ENCODE measurements at regions not wholly inside any gene's neighbourhood (a gene's known extent, or its start where the extent isn't known, plus 50 kb on each side); places are given as distances from the start of the nearest gene placed in this dataset.
"Not testable (repeated sequence)": the region's sequence is repeated elsewhere in the genome, so short reads cannot be mapped to it uniquely, and the experiment has no call there.

GRCh38 chr7:149607683-149608082 lies 110.1 kb upstream of the ZNF746 start:
- DNase-seq (ENCODE audit: low read depth in 4 of 4, low spot score in 1 of 4) = no peak

GRCh38 chr7:149606826-149607225 lies 109.2 kb upstream of the ZNF746 start:
- no peak for DNase-seq (ENCODE audit: low read depth in 4 of 4, low spot score in 1 of 4)

DNA sequence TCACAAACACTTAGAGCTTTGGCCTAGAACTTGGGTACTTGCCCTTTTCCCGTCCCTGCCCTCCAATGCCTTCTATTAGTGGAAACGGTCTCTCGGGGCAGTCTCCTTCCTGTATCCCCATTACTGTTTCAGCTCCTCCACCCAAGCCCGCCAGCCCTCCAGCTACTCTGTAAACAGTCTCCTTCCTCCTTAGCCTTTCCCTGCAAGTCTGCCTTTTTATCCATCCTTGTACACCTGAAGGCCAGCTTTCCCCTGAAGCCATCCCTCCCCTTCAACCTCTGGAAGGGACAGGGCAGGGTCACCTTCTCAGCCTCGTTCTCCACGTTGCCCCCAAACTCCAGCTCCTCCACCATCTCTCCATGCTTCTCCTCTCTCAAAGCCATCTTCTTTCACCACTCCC lies 108.1 kb upstream of the ZNF746 start:
- no peak for DNase-seq (ENCODE audit: low read depth in 4 of 4, low spot score in 1 of 4)

GRCh38 chr7:149604521-149604920 lies 106.9 kb upstream of the ZNF746 start:
- DNase-seq (ENCODE audit: low read depth in 4 of 4, low spot score in 1 of 4) = no peak

DNA sequence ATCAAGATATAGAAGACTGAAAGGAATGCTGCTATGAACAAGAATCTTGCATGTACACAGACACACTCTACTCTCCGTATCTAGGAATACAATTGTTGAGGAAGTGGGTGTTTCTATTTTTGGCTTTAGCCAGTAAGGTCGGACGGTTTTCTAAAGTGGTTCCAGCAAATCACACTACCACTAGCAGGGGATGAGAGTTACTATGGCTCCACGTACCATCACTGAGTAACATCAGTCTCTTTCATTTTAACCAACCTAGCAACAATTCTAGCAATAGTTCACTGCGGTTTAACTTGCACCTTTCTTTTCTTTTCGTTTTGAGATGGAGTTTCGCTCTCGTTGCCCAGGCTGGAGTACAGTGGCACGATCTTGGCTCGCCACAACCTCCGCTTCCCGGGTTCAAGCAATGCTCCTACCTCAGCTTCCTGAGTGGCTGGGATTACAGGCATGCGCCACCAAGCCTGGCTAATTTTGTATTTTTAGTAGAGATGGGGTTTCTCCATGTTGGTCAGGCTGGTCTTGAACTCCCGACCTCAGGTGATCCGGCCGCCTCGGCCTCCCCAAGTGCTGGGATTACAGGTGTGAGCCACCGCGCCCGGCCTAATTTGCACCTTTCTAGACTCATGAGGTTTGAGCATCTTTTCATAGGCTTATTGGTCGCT lies 103.2 kb upstream of the ZNF746 start:
- peak in 1 of 4 experiments; percentile 13 for DNase-seq (ENCODE audit: low read depth in 4 of 4, low spot score in 1 of 4)

DNA sequence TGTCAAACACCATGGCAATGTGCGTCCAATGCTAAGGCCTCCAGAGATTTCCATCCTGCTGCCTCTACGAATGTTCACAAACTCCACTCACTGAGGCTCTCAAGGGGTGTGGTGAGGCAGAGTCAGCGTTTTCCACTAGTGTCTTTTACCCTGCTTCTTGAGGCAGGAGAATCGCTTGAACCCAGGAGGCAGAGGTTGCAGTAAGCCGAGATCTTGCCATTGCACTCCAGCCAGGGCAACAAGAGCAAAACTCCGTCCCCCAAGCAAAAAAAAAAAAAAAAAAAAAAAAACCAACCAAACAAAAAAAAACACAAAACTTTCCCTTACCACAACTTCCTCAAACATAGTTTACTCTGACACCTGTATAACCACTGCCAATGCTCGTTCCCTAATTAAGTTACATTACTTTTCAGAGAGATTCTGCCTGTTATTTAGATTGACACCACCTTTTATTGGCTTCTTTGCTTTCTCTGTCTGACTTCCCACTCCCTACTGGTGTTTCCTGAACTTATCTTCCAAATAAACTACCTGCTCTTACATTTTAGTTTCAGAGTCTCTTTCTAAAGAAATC lies 102.1 kb upstream of the ZNF746 start:
- no peak for DNase-seq (ENCODE audit: low read depth in 4 of 4, low spot score in 1 of 4)

DNA sequence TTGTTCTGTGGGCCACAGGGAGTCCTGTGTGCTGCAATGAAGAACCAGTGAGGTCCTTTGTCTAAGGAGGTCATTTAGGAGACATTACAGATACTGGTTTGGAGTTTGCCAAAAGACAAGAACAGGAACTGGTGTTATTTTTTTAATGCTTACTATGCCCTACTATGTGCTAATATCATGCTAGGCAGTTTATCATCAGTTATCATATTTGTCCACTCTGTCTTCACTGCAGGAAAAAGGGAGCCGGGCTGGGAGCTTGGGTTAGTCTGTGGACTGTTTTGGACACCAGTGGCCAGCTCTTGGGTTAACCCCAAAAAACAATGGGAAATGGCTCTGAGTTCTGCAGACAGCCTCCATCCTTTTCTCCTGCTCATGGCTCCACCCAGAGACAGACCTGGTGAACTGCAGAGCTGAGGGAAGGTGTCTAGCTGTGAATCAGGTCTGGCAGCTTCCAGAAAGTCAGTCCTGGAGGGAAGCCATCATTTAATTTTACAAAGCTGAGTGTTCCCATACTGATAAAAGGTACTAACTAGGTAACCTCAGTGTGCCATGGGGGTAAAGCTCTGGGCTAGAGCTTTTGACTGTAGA lies 101.2 kb upstream of the ZNF746 start:
- DNase-seq (ENCODE audit: low read depth in 4 of 4, low spot score in 1 of 4) = no peak

- not testable (repeated sequence) for DNase-seq (ENCODE audit: low read depth in 4 of 4, low spot score in 1 of 4)
Measured at GRCh38 chr7:149597789-149598188, 100.2 kb upstream of the ZNF746 start.

DNA sequence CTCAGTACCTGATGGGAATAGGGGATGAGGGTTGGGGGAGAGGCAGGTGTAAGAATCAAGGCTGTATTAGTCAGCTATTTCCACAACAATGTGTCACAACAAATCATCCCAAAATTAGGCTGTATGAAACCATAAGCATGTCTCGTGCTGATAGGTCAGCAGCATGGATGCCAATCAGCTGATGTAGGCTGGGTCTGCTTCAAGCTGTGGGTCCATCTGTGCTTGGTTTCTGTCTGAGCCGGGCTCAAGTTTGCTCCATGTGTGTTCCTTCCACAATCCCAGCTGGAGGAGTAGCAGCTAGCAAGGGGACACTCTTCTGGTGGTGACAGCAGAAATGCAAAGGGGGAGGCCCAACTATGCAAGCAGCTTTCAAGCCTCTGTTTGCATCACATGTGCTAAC lies 97.9 kb upstream of the ZNF746 start:
- DNase-seq (ENCODE audit: low read depth in 4 of 4, low spot score in 1 of 4) = no peak

GRCh38 chr7:149595078-149595477 lies 97.5 kb upstream of the ZNF746 start:
- DNase-seq (ENCODE audit: low read depth in 4 of 4, low spot score in 1 of 4) = no peak

- no peak for DNase-seq (ENCODE audit: low read depth in 4 of 4, low spot score in 1 of 4)
Measured at GRCh38 chr7:149588930-149589329, 91.3 kb upstream of the ZNF746 start.

DNA sequence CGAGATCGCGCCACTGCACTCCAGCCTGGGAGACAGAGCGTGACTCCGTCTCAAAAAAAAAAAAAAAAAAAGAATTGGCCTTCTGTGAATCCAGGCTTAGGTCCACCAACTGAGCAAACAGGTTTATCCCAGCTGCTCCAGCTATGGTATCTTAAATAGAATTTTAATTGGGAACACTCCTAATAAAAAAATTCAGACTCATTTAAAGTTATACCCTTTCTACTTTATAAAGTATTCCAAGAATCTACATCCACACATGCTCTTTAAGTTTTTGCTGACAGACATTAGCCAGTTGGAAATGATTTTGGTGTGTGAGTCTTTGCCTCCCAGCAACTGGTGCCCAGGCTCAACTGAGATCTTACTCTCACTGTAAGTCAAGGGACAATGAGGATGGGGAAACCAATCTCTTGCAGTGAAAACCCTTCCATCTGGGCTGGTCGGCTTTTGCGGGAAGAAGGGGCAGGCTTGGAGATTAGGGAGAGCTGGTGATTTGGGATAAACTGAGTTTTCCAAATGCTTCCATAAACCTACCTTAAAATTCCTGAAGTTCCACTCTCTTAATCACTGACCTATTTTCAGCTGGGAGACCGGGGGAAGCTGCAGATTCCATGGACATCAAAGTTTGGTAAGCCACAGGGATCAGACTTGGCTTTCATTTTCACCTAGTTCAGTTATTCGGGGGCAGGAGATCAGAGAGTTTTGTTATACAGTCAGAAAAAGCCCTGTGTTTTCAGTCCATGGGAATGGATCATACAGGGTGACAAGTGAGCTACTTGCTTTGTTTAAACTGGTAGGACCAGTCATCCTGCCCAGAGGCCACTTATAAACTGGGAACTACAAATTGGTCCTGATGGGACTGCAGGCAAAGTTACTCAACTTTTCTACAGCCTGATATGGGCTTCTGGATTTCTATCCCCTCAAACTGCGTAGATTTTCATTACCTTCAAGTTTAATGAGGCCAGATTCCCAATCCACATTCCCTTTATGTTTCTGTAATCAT lies 89.3 kb upstream of the ZNF746 start:
- no peak for DNase-seq (ENCODE audit: low read depth in 4 of 4, low spot score in 1 of 4)

DNA sequence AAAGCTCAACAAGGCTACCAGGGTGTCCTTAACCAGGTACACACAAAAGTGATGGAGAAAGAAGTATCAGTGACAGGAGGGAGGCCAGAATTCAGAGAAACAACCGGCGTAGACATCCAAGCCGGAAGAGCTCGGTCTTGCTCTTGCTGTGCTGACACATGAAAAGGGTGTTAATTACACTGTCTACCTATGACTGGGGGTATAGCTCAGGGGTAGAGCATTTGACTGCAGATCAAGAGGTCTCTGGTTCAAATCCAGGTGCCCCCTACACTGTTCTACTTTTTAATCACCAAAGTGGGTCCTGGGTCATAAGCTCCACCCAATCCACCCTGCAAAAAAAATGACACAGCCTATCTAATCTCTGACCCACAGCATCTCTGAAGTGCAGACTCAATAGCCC lies 86.9 kb upstream of the ZNF746 start:
- no peak for DNase-seq (ENCODE audit: low read depth in 4 of 4, low spot score in 1 of 4)

GRCh38 chr7:149584009-149584408 lies 86.4 kb upstream of the ZNF746 start:
- DNase-seq (ENCODE audit: low read depth in 4 of 4, low spot score in 1 of 4) = no peak

DNA sequence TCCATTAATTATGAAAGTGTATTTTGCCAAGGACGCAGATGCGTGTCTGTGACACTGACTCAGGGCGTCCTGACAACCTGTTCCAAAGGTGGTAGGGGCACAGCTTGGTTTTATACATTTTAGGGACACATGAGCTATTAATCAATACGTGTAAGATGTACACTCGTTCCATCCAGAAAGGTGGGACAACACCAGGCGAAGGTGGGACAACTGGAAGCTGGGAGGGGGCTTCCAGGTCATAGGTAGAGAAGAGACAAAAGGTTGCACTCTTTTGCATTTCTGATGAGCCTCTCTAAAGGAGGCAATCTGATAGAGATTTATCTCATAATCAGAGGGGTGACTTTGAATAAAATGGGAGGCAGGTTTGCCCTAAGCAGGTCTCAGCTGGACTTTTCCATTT lies 82.7 kb upstream of the ZNF746 start:
- no peak for DNase-seq (ENCODE audit: low read depth in 4 of 4, low spot score in 1 of 4)

GRCh38 chr7:149579365-149579764 lies 81.8 kb upstream of the ZNF746 start:
- DNase-seq (ENCODE audit: low read depth in 4 of 4, low spot score in 1 of 4) = not testable (repeated sequence)

- not testable (repeated sequence) for DNase-seq (ENCODE audit: low read depth in 4 of 4, low spot score in 1 of 4)
Measured at GRCh38 chr7:149574428-149574827, 76.8 kb upstream of the ZNF746 start.

GRCh38 chr7:149573519-149573918 lies 75.9 kb upstream of the ZNF746 start:
- DNase-seq (ENCODE audit: low read depth in 4 of 4, low spot score in 1 of 4) = no peak

- DNase-seq (ENCODE audit: low read depth in 4 of 4, low spot score in 1 of 4) = not testable (repeated sequence)
Measured at GRCh38 chr7:149572920-149573319, 75.3 kb upstream of the ZNF746 start.

GRCh38 chr7:149570784-149571183 lies 73.2 kb upstream of the ZNF746 start:
- DNase-seq (ENCODE audit: low read depth in 4 of 4, low spot score in 1 of 4) = no peak

DNA sequence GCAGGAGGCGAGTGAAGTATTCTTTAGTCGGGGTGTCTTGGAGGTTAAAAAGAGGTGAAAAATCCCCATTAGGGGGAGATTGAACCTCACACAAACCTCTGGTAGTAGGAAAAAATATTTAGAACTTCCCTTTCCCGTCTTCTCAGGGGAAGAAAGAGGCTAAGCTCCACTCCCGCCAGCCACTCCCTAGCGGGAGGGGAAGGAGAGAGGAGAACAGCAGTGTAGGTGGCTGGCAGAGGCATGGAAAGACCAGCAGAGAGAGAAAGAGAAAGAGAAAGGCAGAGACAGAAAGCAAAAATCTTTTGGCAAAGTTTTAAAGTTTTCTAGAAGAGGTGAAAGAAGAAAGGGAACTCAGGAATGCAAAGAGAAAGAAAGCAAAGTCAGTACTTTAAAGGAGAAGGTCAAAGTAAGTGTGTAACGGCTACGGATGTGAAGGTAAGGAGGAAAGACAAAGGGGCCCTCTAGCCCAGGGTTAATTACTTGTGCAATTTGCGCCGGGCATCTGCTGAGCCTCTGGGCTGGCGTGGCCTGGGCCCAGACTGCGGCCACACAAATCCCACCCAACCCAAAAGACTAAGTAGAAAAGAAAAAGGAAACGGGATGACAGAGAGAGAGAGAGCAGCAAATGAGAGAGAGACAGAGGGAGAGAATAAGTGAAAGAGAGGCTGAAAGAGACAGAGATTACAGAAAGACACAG lies 72.3 kb upstream of the ZNF746 start:
- DNase-seq (ENCODE audit: low read depth in 4 of 4, low spot score in 1 of 4) = no peak
